Hepatocyte (in vitro differentiated cells): ENCODE measurements at regions not wholly inside any gene's neighbourhood (a gene's known extent, or its start where the extent isn't known, plus 50 kb on each side); places are given as distances from the start of the nearest gene placed in this dataset.

ENCODE experiments used
- DNase-seq: peaks from one replicate; pipeline ENCODE4 v3.0.0-alpha.2; 2016; ENCODE audit warnings: low spot score
- H2AFZ ChIP-seq: fragments of 200-600 bp; sonication (generic); 2 replicates; pipeline ENCODE4 v1.6.0; 2016; ENCODE audit warnings: antibody characterized with exemption, mild to moderate bottlenecking
- H3K27ac ChIP-seq: fragments of 200-600 bp; sonication (generic); 2 replicates; pipeline ENCODE4 v1.5.1; 2016; ENCODE audit warnings: mild to moderate bottlenecking
- H3K27me3 ChIP-seq: fragments of 200-600 bp; sonication (generic); 2 replicates; pipeline ENCODE4 v1.6.1; 2016
- H3K36me3 ChIP-seq: fragments of 200-600 bp; sonication (generic); replicated peaks from 2 replicates; pipeline ENCODE4 v1.5.1; 2016; ENCODE audit warnings: low read depth; ENCODE audit not compliant: insufficient read depth
- H3K4me1 ChIP-seq: fragments of 200-600 bp; sonication (generic); 2 replicates; pipeline ENCODE4 v1.5.1; 2016; ENCODE audit warnings: mild to moderate bottlenecking, moderate library complexity; ENCODE audit not compliant: insufficient read depth
- H3K4me2 ChIP-seq: fragments of 200-600 bp; sonication (generic); 2 replicates; pipeline ENCODE4 v1.6.0; 2016
- H3K4me3 ChIP-seq: fragments of 200-600 bp; sonication (generic); 2 replicates; pipeline ENCODE4 v1.5.1; 2016; ENCODE audit warnings: mild to moderate bottlenecking
- H3K79me2 ChIP-seq: fragments of 200-600 bp; sonication (generic); 2 replicates; pipeline ENCODE4 v1.6.0; 2017; ENCODE audit warnings: mild to moderate bottlenecking
- H3K9me2 ChIP-seq: fragments of 200-600 bp; sonication (generic); replicated peaks from 2 replicates; pipeline ENCODE4 v1.6.0; 2017; ENCODE audit warnings: mild to moderate bottlenecking; ENCODE audit not compliant: insufficient read depth
- H3K9me3 ChIP-seq: fragments of 200-600 bp; sonication (generic); 2 replicates; pipeline ENCODE4 v1.5.1; 2016; ENCODE audit warnings: low read depth, mild to moderate bottlenecking
- H4K20me1 ChIP-seq: fragments of 200-600 bp; sonication (generic); 2 replicates; pipeline ENCODE4 v1.6.0; 2016; ENCODE audit warnings: mild to moderate bottlenecking; ENCODE audit not compliant: insufficient read depth, poor library complexity, severe bottlenecking
- CTCF ChIP-seq: fragments of 200-600 bp; sonication (generic); IDR thresholded peaks from 2 replicates; pipeline ENCODE4 v1.5.1; 2016; ENCODE audit warnings: antibody characterized with exemption, mild to moderate bottlenecking; ENCODE audit not compliant: poor library complexity
- EZH2 ChIP-seq: fragments of 200-600 bp; sonication (generic); IDR thresholded peaks from 2 replicates; pipeline ENCODE4 v1.6.1; 2016; ENCODE audit warnings: antibody characterized with exemption, mild to moderate bottlenecking, borderline replicate concordance
- EZH2phosphoT487 ChIP-seq: fragments of 200-600 bp; sonication (generic); IDR thresholded peaks from one replicate; pipeline ENCODE4 v1.6.1; 2018; ENCODE audit warnings: antibody characterized with exemption, mild to moderate bottlenecking, low read depth, moderate library complexity; ENCODE audit not compliant: unreplicated experiment, severe bottlenecking
- WGBS: methylation state at CpG from one replicate; pipeline ENCODE4 v1.1.6; 2016; ENCODE audit warnings: low lambda C conversion rate; ENCODE audit errors: missing lambda C conversion rate; 5-methylcytosine and 5-hydroxymethylcytosine counted together

- Histone ChIP-seq H4K20me1 (no peaks in the 10 kb centered on the region), H3K27ac (no peak overlapping the region), H2AFZ (no peak overlapping the region), H3K4me3 (no peak overlapping the region), H3K9me2 (no peaks in the 10 kb centered on the region), H3K4me2 (no peak overlapping the region), H3K36me3 (no peaks in the 10 kb centered on the region), H3K27me3 (no peaks in the 10 kb centered on the region), H3K4me1 (no peaks in the 10 kb centered on the region), H3K9me3 (no peaks in the 10 kb centered on the region), H3K79me2 (no peaks in the 10 kb centered on the region)
- DNase-seq, result no peak
- TF ChIP-seq CTCF (no peak), EZH2phosphoT487 (no peak), EZH2 (no peak)
- 95% methylated on average over 7 of the region's 7 CpGs for WGBS
These were observed 92.1 kb downstream of the NAV1 start for GRCh38 chr1:201631037-201631436.

- TF ChIP-seq EZH2phosphoT487 (no peak), EZH2 (no peak), CTCF (no peak)
- Histone ChIP-seq H3K27ac (no peak overlapping the region), H2AFZ (no peak overlapping the region), H3K36me3 (no peaks in the 10 kb centered on the region), H3K9me2 (no peaks in the 10 kb centered on the region), H3K4me3 (no peak overlapping the region), H3K4me2 (no peak overlapping the region), H3K79me2 (no peaks in the 10 kb centered on the region), H4K20me1 (no peaks in the 10 kb centered on the region), H3K4me1 (no peaks in the 10 kb centered on the region), H3K27me3 (no peaks in the 10 kb centered on the region), H3K9me3 (no peaks in the 10 kb centered on the region)
- WGBS, result 73% methylated on average over 5 of the region's 5 CpGs
- DNase-seq, result no peak
These were observed 93.5 kb downstream of the NAV1 start for GRCh38 chr1:201632364-201632952.

GRCh38 chr1:201633297-201633696, 94.4 kb downstream of the NAV1 start:
- Histone ChIP-seq H3K79me2 (no peaks in the 10 kb centered on the region), H3K4me2 (no peak overlapping the region), H3K27me3 (no peaks in the 10 kb centered on the region), H4K20me1 (no peaks in the 10 kb centered on the region), H3K4me1 (peaks cover 6% of the 10 kb centered on the region), H2AFZ (no peak overlapping the region), H3K9me3 (no peaks in the 10 kb centered on the region), H3K4me3 (no peak overlapping the region), H3K27ac (no peak overlapping the region), H3K36me3 (no peaks in the 10 kb centered on the region), H3K9me2 (no peaks in the 10 kb centered on the region)
- DNase-seq, result no peak
- TF ChIP-seq EZH2 (no peak), EZH2phosphoT487 (no peak), CTCF (no peak)
- WGBS, result 93% methylated on average over 2 of the region's 2 CpGs

GRCh38 chr1:201633811-201634210, 94.9 kb downstream of the NAV1 start:
- H2AFZ ChIP-seq, result no peak overlapping the region
- no peak overlapping the region for H3K4me2 ChIP-seq
- no peaks in the 10 kb centered on the region for H3K79me2 ChIP-seq
- H3K27me3 ChIP-seq, result no peaks in the 10 kb centered on the region
- WGBS, result 52% methylated on average over 5 of the region's 5 CpGs
- no peak for DNase-seq
- no peak for TF ChIP-seq EZH2
- TF ChIP-seq EZH2phosphoT487, result no peak
- TF ChIP-seq CTCF, result no peak
- H3K36me3 ChIP-seq, result no peaks in the 10 kb centered on the region
- H3K27ac ChIP-seq, result no peak overlapping the region
- no peaks in the 10 kb centered on the region for H4K20me1 ChIP-seq
- no peaks in the 10 kb centered on the region for H3K9me3 ChIP-seq
- H3K4me1 ChIP-seq, result peaks cover 6% of the 10 kb centered on the region
- no peaks in the 10 kb centered on the region for H3K9me2 ChIP-seq
- no peak overlapping the region for H3K4me3 ChIP-seq
